Stomach (tissue), 4 donors: ENCODE measurements at regions not wholly inside any gene's neighbourhood (a gene's known extent, or its start where the extent isn't known, plus 50 kb on each side); places are given as distances from the start of the nearest gene placed in this dataset.

Experiments
- POLR2A ChIP-seq, 4 donors: fragments of 450-650 bp; IDR thresholded peaks; one replicate each; pipeline ENCODE4 v1.6.1; 2016; ENCODE audit warnings: antibody characterized with exemption in 4 of 4, control low read depth in 2 of 4, mild to moderate bottlenecking in 1 of 4, moderate library complexity in 1 of 4
- POLR2AphosphoS5 ChIP-seq, 3 donors: sonication (generic); formaldehyde crosslinking; IDR thresholded peaks; one replicate each; pipeline ENCODE4 v1.6.1; 2016; ENCODE audit warnings: antibody characterized with exemption in 3 of 3
- TF ChIP-seq, protein P1 (sequence below), 7 experiments: fragments of 450-650 bp in 4 of 7; fragments of 200-600 bp in 3 of 7; sonication (generic) in 3 of 7; IDR thresholded peaks; one replicate each; pipeline ENCODE4 v1.5.1; 2016 to 2019; ENCODE audit warnings: antibody characterized with exemption in 7 of 7, control low read depth in 2 of 7, mild to moderate bottlenecking in 1 of 7

GRCh38 chr1:57551476-57551875, 127.6 kb upstream of the DAB1 start:
- TF ChIP-seq, protein P1, sequence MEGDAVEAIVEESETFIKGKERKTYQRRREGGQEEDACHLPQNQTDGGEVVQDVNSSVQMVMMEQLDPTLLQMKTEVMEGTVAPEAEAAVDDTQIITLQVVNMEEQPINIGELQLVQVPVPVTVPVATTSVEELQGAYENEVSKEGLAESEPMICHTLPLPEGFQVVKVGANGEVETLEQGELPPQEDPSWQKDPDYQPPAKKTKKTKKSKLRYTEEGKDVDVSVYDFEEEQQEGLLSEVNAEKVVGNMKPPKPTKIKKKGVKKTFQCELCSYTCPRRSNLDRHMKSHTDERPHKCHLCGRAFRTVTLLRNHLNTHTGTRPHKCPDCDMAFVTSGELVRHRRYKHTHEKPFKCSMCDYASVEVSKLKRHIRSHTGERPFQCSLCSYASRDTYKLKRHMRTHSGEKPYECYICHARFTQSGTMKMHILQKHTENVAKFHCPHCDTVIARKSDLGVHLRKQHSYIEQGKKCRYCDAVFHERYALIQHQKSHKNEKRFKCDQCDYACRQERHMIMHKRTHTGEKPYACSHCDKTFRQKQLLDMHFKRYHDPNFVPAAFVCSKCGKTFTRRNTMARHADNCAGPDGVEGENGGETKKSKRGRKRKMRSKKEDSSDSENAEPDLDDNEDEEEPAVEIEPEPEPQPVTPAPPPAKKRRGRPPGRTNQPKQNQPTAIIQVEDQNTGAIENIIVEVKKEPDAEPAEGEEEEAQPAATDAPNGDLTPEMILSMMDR (IDR thresholded peaks at IDR 0.05), result no peak
- no peak for TF ChIP-seq POLR2A (IDR thresholded peaks at IDR 0.05)
- no peak for TF ChIP-seq POLR2AphosphoS5 (IDR thresholded peaks at IDR 0.05)
